GM23248 (cell line): ENCODE measurements at regions not wholly inside any gene's neighbourhood (a gene's known extent, or its start where the extent isn't known, plus 50 kb on each side); places are given as distances from the start of the nearest gene placed in this dataset.

Experiments
- DNase-seq: peaks from one replicate; pipeline ENCODE4 v3.0.0-alpha.2; 2015
- H2AFZ ChIP-seq: fragments of 200-600 bp; sonication (generic); 2 replicates; pipeline ENCODE4 v1.6.1; 2016; ENCODE audit warnings: antibody characterized with exemption
- H3F3A ChIP-seq: fragments of 200-600 bp; sonication (generic); 2 replicates; pipeline ENCODE4 v1.6.1; 2016; ENCODE audit warnings: mild to moderate bottlenecking, antibody characterized with exemption, mixed run types; ENCODE audit not compliant: insufficient read depth
- H3K27ac ChIP-seq: fragments of 200-600 bp; sonication (generic); 2 replicates; pipeline ENCODE4 v1.5.1; 2016; ENCODE audit warnings: mild to moderate bottlenecking
- H3K27me3 ChIP-seq: fragments of 200-600 bp; sonication (generic); replicated peaks from 2 replicates; pipeline ENCODE4 v1.6.1; 2016; ENCODE audit warnings: mild to moderate bottlenecking; ENCODE audit not compliant: insufficient read depth
- H3K36me3 ChIP-seq: fragments of 200-600 bp; sonication (generic); 2 replicates; pipeline ENCODE4 v1.6.1; 2016; ENCODE audit warnings: low read depth, mild to moderate bottlenecking
- H3K4me1 ChIP-seq: fragments of 200-600 bp; sonication (generic); 2 replicates; pipeline ENCODE4 v1.6.1; 2016; ENCODE audit warnings: mild to moderate bottlenecking; ENCODE audit not compliant: insufficient read depth
- H3K4me2 ChIP-seq: fragments of 200-600 bp; sonication (generic); one replicate; pipeline ENCODE4 v1.6.1; 2016; ENCODE audit warnings: mild to moderate bottlenecking; ENCODE audit not compliant: unreplicated experiment
- H3K4me3 ChIP-seq: fragments of 200-600 bp; sonication (generic); 2 replicates; pipeline ENCODE4 v1.5.1; 2016; ENCODE audit warnings: mild to moderate bottlenecking
- H3K79me2 ChIP-seq: fragments of 200-600 bp; sonication (generic); 2 replicates; pipeline ENCODE4 v1.6.1; 2016; ENCODE audit warnings: mild to moderate bottlenecking; ENCODE audit not compliant: insufficient read depth
- H3K9ac ChIP-seq: fragments of 200-600 bp; sonication (generic); 2 replicates; pipeline ENCODE4 v1.6.1; 2016; ENCODE audit warnings: mild to moderate bottlenecking
- H3K9me2 ChIP-seq: fragments of 200-600 bp; sonication (generic); 2 replicates; pipeline ENCODE4 v1.6.1; 2016; ENCODE audit warnings: mixed run types, mild to moderate bottlenecking, moderate library complexity; ENCODE audit not compliant: insufficient read depth
- H3K9me3 ChIP-seq: fragments of 200-600 bp; sonication (generic); one replicate; pipeline ENCODE4 v1.6.1; 2017; ENCODE audit warnings: low read depth
- H4K20me1 ChIP-seq: fragments of 200-600 bp; sonication (generic); 2 replicates; pipeline ENCODE4 v1.6.0; 2016; ENCODE audit not compliant: insufficient read depth
- EZH2 ChIP-seq: fragments of 200-600 bp; sonication (generic); IDR thresholded peaks from 2 replicates; pipeline ENCODE4 v1.6.1; 2018; ENCODE audit warnings: antibody characterized with exemption, mild to moderate bottlenecking; ENCODE audit not compliant: insufficient read depth, poor library complexity, severe bottlenecking
- EZH2phosphoT487 ChIP-seq: fragments of 200-600 bp; sonication (generic); IDR thresholded peaks from 2 replicates; pipeline ENCODE4 v1.6.1; 2018; ENCODE audit warnings: antibody characterized with exemption, moderate library complexity, mild to moderate bottlenecking, low read depth; ENCODE audit not compliant: insufficient read depth
- WGBS, 2 experiments: methylation state at CpG; one replicate each; pipeline ENCODE4 v1.1.6; 2015 to 2017; ENCODE audit warnings: low lambda C conversion rate in 2 of 2, low coverage in 1 of 2; ENCODE audit errors: missing lambda C conversion rate in 2 of 2; 5-methylcytosine and 5-hydroxymethylcytosine counted together
- in situ Hi-C: fragments of 300-500 bp; cut with MboI; formaldehyde crosslinking; loops from 2 replicates; pipeline ENCODE4 v1.15.0; 2020

DNA sequence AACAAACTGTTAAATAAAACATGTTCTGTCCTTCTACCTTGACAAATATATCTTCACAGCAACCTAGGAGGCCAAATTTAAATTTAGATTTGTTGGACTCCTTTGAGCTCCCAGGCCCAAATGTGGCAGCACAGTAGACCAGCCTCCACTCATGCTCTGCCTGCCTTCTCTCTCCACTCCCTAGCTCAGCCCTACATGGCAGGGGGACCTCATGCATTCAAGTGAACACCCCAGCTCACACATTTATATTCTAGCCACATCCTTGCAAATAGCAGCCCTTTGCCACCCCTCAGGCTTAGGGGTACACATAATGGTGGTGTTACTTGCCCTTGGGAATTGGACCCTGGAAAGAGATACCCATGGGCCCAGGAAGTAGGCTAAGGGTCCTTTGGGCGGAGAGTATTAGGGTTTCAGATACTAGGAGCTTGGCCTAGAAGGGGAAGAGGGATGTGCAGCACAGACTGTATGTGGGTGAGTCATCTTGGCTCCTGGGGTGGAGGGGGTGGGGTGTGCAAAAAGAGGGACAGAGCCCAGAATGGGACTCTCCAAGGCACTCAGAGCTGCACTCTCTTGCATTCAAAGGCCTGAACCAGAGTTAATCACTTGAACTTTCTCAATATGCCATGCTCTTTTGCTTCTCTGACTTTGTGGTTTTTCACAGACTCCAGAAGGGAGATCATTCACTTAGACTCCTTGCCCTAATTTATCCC is 268.4 kb upstream of the ROPN1 start:
- WGBS, 2 experiments: 5 to 12% methylated on average over 1 of the region's 1 CpG
- H2AFZ ChIP-seq: no peak overlapping the region
- peaks cover 35% of the 10 kb centered on the region for H3F3A ChIP-seq
- no peaks in the 10 kb centered on the region for H3K9me3 ChIP-seq
- H3K79me2 ChIP-seq: no peaks in the 10 kb centered on the region
- peak overlapping the region; percentile 79 for H3K27ac ChIP-seq
- peak; percentile 96 for DNase-seq
- no peaks in the 10 kb centered on the region for H3K27me3 ChIP-seq
- no peak overlapping the region for H3K4me3 ChIP-seq
- TF ChIP-seq EZH2: no peak
- no peak for TF ChIP-seq EZH2phosphoT487
- H3K4me2 ChIP-seq: peak overlapping the region; percentile 59
- no peaks in the 10 kb centered on the region for H3K9me2 ChIP-seq
- peaks cover 47% of the 10 kb centered on the region for H3K4me1 ChIP-seq
- H4K20me1 ChIP-seq: no peaks in the 10 kb centered on the region
- peak overlapping the region; percentile 37 for H3K9ac ChIP-seq
- H3K36me3 ChIP-seq: no peaks in the 10 kb centered on the region
- in situ Hi-C loops: no loop called here

DNA sequence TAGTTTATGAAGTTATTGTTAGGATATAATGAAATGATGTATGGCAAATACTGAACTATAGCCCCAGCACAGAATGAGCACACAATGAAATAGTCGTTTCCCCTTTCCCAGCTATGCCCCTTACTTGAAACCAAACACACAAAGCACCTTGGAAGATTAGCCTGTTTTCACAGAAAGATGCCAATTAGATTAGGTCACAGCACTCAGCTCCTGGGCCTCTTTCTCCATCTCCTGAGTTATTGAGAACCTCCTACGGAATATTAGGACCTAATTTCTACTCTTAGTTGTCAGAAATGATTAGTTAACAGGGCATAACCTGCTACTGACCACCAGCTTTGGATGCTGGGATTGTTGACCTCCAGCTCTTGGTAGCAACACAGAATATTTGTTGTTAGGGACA is 269.4 kb upstream of the ROPN1 start:
- Histone ChIP-seq H3K9me2 (no peaks in the 10 kb centered on the region), H3K4me1 (peaks cover 47% of the 10 kb centered on the region), H3K79me2 (no peaks in the 10 kb centered on the region), H4K20me1 (no peaks in the 10 kb centered on the region), H2AFZ (no peak overlapping the region; the same call in 1 of the 2 replicates), H3K36me3 (no peaks in the 10 kb centered on the region), H3K4me2 (peak overlapping the region; percentile 59), H3K9ac (peak overlapping the region; percentile 31; the same call in 1 of the 2 replicates), H3K27ac (peak overlapping the region; percentile 79), H3K4me3 (no peak overlapping the region), H3K9me3 (no peaks in the 10 kb centered on the region), H3K27me3 (no peaks in the 10 kb centered on the region), H3F3A (peaks cover 35% of the 10 kb centered on the region)
- no peak for TF ChIP-seq EZH2phosphoT487
- no peak for TF ChIP-seq EZH2
- in situ Hi-C loops: no loop called here
- DNase-seq: peak; percentile 53
- WGBS, 2 experiments: 54 to 65% methylated on average over 2 of the region's 2 CpGs

DNA sequence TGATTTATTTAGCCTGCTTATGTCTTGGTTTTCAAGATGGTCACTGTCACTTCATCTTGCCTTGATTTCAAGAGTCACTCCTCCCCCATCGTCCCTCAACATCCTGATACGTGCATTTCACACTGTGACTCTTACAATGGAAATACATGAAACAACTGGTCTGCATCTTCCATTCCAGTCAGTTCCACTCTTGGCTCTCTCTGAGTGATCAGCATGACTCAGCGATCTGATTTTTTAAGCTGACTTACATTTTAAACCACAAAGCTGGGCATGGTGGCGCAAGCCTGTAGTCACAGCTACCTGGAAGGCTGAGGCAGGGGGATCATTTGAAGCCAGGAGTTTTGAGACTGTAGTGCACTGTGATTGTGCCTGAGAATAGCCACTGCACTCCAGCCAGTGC is 271.2 kb upstream of the ROPN1 start:
- peaks cover 34% of the 10 kb centered on the region for H3F3A ChIP-seq
- TF ChIP-seq EZH2phosphoT487 (no peak), EZH2 (no peak)
- no peaks in the 10 kb centered on the region for H3K79me2 ChIP-seq
- no peaks in the 10 kb centered on the region for H4K20me1 ChIP-seq
- H3K9me3 ChIP-seq: no peaks in the 10 kb centered on the region
- peak; percentile 96 for DNase-seq
- peak overlapping the region; percentile 71 for H3K27ac ChIP-seq
- H3K4me1 ChIP-seq: peaks cover 38% of the 10 kb centered on the region
- no peaks in the 10 kb centered on the region for H3K36me3 ChIP-seq
- 0 out of 2 replicates have a peak overlapping the region, but pooled peaks have one; percentile 16 for H3K9ac ChIP-seq
- in situ Hi-C loops: no loop called here
- H2AFZ ChIP-seq: no peak overlapping the region
- no peak overlapping the region for H3K4me3 ChIP-seq
- peak overlapping the region; percentile 13 for H3K4me2 ChIP-seq
- WGBS, 2 experiments: 3 to 5% methylated on average over 4 of the region's 4 CpGs
- no peaks in the 10 kb centered on the region for H3K27me3 ChIP-seq
- no peaks in the 10 kb centered on the region for H3K9me2 ChIP-seq

DNA sequence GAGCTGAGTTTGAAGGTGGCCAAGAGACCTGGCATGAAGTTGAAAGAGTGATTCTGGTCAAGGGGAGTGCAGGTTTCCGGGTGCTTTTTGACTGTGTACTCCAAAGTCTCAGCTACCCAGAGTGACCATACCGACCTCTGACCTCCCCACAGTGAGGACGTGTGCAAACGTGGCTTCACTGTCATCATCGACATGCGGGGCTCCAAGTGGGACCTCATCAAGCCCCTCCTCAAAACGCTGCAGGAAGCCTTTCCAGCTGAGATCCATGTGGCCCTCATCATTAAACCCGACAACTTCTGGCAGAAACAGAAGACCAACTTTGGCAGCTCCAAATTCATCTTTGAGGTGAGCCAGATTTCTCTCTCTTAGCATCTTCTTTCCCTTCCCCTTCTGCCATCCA is 272.4 kb upstream of the ROPN1 start:
- DNase-seq: no peak
- no peaks in the 10 kb centered on the region for H3K36me3 ChIP-seq
- H3K27me3 ChIP-seq: no peaks in the 10 kb centered on the region
- H3K4me1 ChIP-seq: peaks cover 32% of the 10 kb centered on the region
- no peak overlapping the region for H2AFZ ChIP-seq
- H3F3A ChIP-seq: peaks cover 27% of the 10 kb centered on the region
- H3K4me2 ChIP-seq: no peak overlapping the region
- no peak overlapping the region for H3K4me3 ChIP-seq
- H3K9ac ChIP-seq: no peak overlapping the region
- in situ Hi-C loops: no loop called here
- H4K20me1 ChIP-seq: no peaks in the 10 kb centered on the region
- TF ChIP-seq EZH2 (no peak), EZH2phosphoT487 (no peak)
- H3K79me2 ChIP-seq: no peaks in the 10 kb centered on the region
- H3K27ac ChIP-seq: no peak overlapping the region
- no peaks in the 10 kb centered on the region for H3K9me3 ChIP-seq
- 86 to 87% methylated on average over 8 of the region's 8 CpGs for WGBS, 2 experiments
- H3K9me2 ChIP-seq: no peaks in the 10 kb centered on the region
